Liver (tissue), 8 donors: ENCODE measurements at regions not wholly inside any gene's neighbourhood (a gene's known extent, or its start where the extent isn't known, plus 50 kb on each side); places are given as distances from the start of the nearest gene placed in this dataset.

ENCODE experiments used
- DNase-seq: peaks from one replicate; pipeline ENCODE4 v3.0.0-alpha.2; 2017; ENCODE audit warnings: low spot score
- H3K27ac ChIP-seq, 2 donors: one replicate each; pipeline ENCODE4 v1.7.0; 2013; ENCODE audit warnings: inconsistent platforms in 2 of 2, low read length in 2 of 2, control low read depth in 1 of 2, low read depth in 1 of 2, mild to moderate bottlenecking in 1 of 2
- H3K27me3 ChIP-seq, 4 donors: one replicate each; pipeline versions ENCODE4 v1.6.1 to v1.7.0; 2013; ENCODE audit warnings: low read length in 3 of 4, inconsistent platforms in 1 of 4, mild to moderate bottlenecking in 1 of 4, moderate library complexity in 1 of 4; ENCODE audit not compliant: control insufficient read depth in 4 of 4, insufficient read depth in 4 of 4
- H3K36me3 ChIP-seq, 4 donors: one replicate each; pipeline versions ENCODE4 v1.6.1 to v1.7.0; 2013; ENCODE audit warnings: low read length in 3 of 4, mild to moderate bottlenecking in 3 of 4, low read depth in 1 of 4, moderate library complexity in 1 of 4; ENCODE audit not compliant: control insufficient read depth in 4 of 4, insufficient read depth in 3 of 4
- H3K4me1 ChIP-seq, 4 donors: one replicate each; pipeline versions ENCODE4 v1.6.1 to v1.7.0; 2013; ENCODE audit warnings: low read length in 3 of 4, mild to moderate bottlenecking in 3 of 4, moderate library complexity in 1 of 4; ENCODE audit not compliant: control insufficient read depth in 4 of 4, insufficient read depth in 4 of 4
- H3K4me3 ChIP-seq, 3 donors: one replicate each; pipeline versions ENCODE4 v1.6.1 to v1.7.0; 2013; ENCODE audit warnings: low read length in 3 of 3, control low read depth in 1 of 3, low read depth in 1 of 3, mild to moderate bottlenecking in 1 of 3
- H3K9ac ChIP-seq, 2 donors: one replicate each; pipeline ENCODE4 v1.7.0; 2013; ENCODE audit warnings: low read length in 2 of 2, mild to moderate bottlenecking in 2 of 2, moderate library complexity in 2 of 2, control low read depth in 1 of 2, low read depth in 1 of 2
- H3K9me3 ChIP-seq, 4 donors: one replicate each; pipeline versions ENCODE4 v1.6.1 to v1.7.0; 2013; ENCODE audit warnings: low read length in 3 of 4; ENCODE audit not compliant: control insufficient read depth in 4 of 4
- ATF3 ChIP-seq: IDR thresholded peaks from 2 replicates; pipeline ENCODE4 v1.6.1; 2016; ENCODE audit warnings: antibody characterized with exemption
- CTCF ChIP-seq: fragments of 150-350 bp; IDR thresholded peaks from 2 replicates; pipeline ENCODE4 v1.5.1; 2017; ENCODE audit warnings: improper control_type of control experiment, low read depth, low read length; ENCODE audit not compliant: missing input control
- EGR1 ChIP-seq, 2 donors: IDR thresholded peaks; 2 replicates each; pipeline ENCODE4 v1.6.1; 2016 to 2018; ENCODE audit warnings: antibody characterized with exemption in 2 of 2, low read depth in 2 of 2
- FOXA1 ChIP-seq: IDR thresholded peaks from 2 replicates; pipeline ENCODE4 v1.6.1; 2016; ENCODE audit warnings: antibody characterized with exemption
- FOXA2 ChIP-seq: IDR thresholded peaks from 2 replicates; pipeline ENCODE4 v1.6.1; 2016; ENCODE audit warnings: antibody characterized with exemption
- GABPA ChIP-seq, 2 donors: IDR thresholded peaks in 1 of 2; conservative IDR thresholded peaks in 1 of 2; 2 replicates each; pipeline ENCODE4 v1.6.1; 2016; ENCODE audit warnings: antibody characterized with exemption in 2 of 2, mild to moderate bottlenecking in 1 of 2, moderate library complexity in 1 of 2
- HNF4A ChIP-seq, 2 donors: conservative IDR thresholded peaks; 2 replicates each; pipeline ENCODE4 v1.6.1; 2016; ENCODE audit warnings: antibody characterized with exemption in 2 of 2, mild to moderate bottlenecking in 2 of 2
- HNF4G ChIP-seq: IDR thresholded peaks from 2 replicates; pipeline ENCODE4 v1.6.1; 2016; ENCODE audit warnings: antibody characterized with exemption
- MAX ChIP-seq: IDR thresholded peaks from 2 replicates; pipeline ENCODE4 v1.6.1; 2016; ENCODE audit warnings: antibody characterized with exemption
- NR2F2 ChIP-seq: IDR thresholded peaks from 2 replicates; pipeline ENCODE4 v1.6.1; 2016; ENCODE audit warnings: antibody characterized with exemption
- RAD21 ChIP-seq, 2 donors: IDR thresholded peaks; 2 replicates each; pipeline ENCODE4 v1.6.1; 2016; ENCODE audit warnings: antibody characterized with exemption in 2 of 2, mild to moderate bottlenecking in 2 of 2
- REST ChIP-seq: IDR thresholded peaks from 2 replicates; pipeline ENCODE4 v1.6.1; 2016; ENCODE audit warnings: antibody characterized with exemption, mild to moderate bottlenecking
- RXRA ChIP-seq, 2 donors: IDR thresholded peaks; 2 replicates each; pipeline ENCODE4 v1.6.1; 2017 to 2018; ENCODE audit warnings: antibody characterized with exemption in 2 of 2, mild to moderate bottlenecking in 1 of 2
- SP1 ChIP-seq: IDR thresholded peaks from 2 replicates; pipeline ENCODE4 v1.6.1; 2018; ENCODE audit warnings: antibody characterized with exemption, mild to moderate bottlenecking
- TAF1 ChIP-seq: conservative IDR thresholded peaks from 2 replicates; pipeline ENCODE4 v1.6.1; 2016; ENCODE audit warnings: antibody characterized with exemption, mild to moderate bottlenecking
- YY1 ChIP-seq: IDR thresholded peaks from 2 replicates; pipeline ENCODE4 v1.6.1; 2016; ENCODE audit warnings: antibody characterized with exemption, mild to moderate bottlenecking
- ZBTB33 ChIP-seq: IDR thresholded peaks from 2 replicates; pipeline ENCODE4 v1.6.1; 2016; ENCODE audit warnings: antibody characterized with exemption
- WGBS: extraction: QIAGEN DNeasy Blood & Tissue Kit; methylation state at CpG from one replicate; pipeline ENCODE4 v1.1.7; 2013; 5-methylcytosine and 5-hydroxymethylcytosine counted together
- donor health status: healthy.
- donor health status: healthy.
- donor health status: healthy.
- donor health status: healthy.
- donor health status: healthy.

- no peak for DNase-seq
- H3K4me1 ChIP-seq: peaks cover 0 to 3% (median 0%) of the 10 kb centered on the region in 4 donors
- H3K4me3 ChIP-seq: no peak overlapping the region
- H3K9ac ChIP-seq: no peak overlapping the region
- H3K36me3 ChIP-seq: no peaks in the 10 kb centered on the region
- no peaks in the 10 kb centered on the region for H3K9me3 ChIP-seq
- 83% methylated on average over 5 of the region's 5 CpGs for WGBS
- H3K27me3 ChIP-seq: no peaks in the 10 kb centered on the region
- TF ChIP-seq GABPA (IDR thresholded peaks at IDR 0.05 in 1 of 2, conservative IDR thresholded peaks at IDR 0.05 in 1 of 2) (no peak), HNF4G (no peak), RXRA (IDR thresholded peaks at IDR 0.05) (no peak), TAF1 (no peak), MAX (no peak), YY1 (no peak), FOXA2 (no peak), ATF3 (no peak), CTCF (no peak), FOXA1 (no peak)
- H3K27ac ChIP-seq: no peak overlapping the region
These were observed 187.4 kb upstream of the ATP1B1 start for GRCh38 chr1:168918860-168919741.

- no peaks in the 10 kb centered on the region for H3K9me3 ChIP-seq
- H3K36me3 ChIP-seq: no peaks in the 10 kb centered on the region
- H3K27ac ChIP-seq: no peak overlapping the region
- peaks cover 0 to 3% (median 0%) of the 10 kb centered on the region in 4 donors for H3K4me1 ChIP-seq
- H3K9ac ChIP-seq: no peak overlapping the region
- H3K4me3 ChIP-seq: no peak overlapping the region
- no peak for TF ChIP-seq REST
- TF ChIP-seq GABPA (IDR thresholded peaks at IDR 0.05 in 1 of 2, conservative IDR thresholded peaks at IDR 0.05 in 1 of 2): no peak
- TF ChIP-seq ATF3: no peak
- no peak for TF ChIP-seq YY1
- peak; percentile 18 for TF ChIP-seq MAX
- no peak for TF ChIP-seq HNF4G
- TF ChIP-seq RAD21 (IDR thresholded peaks at IDR 0.05): peak; percentile 44 to 55
- peak; percentile 90 for TF ChIP-seq NR2F2
- no peak for TF ChIP-seq ZBTB33
- TF ChIP-seq FOXA1: no peak
- TF ChIP-seq FOXA2: no peak
- TF ChIP-seq RXRA (IDR thresholded peaks at IDR 0.05): peak in 1 of 2 donors; percentile 21
- TF ChIP-seq SP1: peak; percentile 48
- TF ChIP-seq HNF4A (conservative IDR thresholded peaks at IDR 0.05): no peak
- no peak for TF ChIP-seq TAF1
- no peak for TF ChIP-seq EGR1 (IDR thresholded peaks at IDR 0.05; ENCODE audit: low read depth in 2 of 2)
- 61% methylated on average over 6 of the region's 6 CpGs for WGBS
- no peaks in the 10 kb centered on the region for H3K27me3 ChIP-seq
- no peak for DNase-seq
These were observed 185.9 kb upstream of the ATP1B1 start for GRCh38 chr1:168920456-168921094.
